ENCODE measurements at regions not wholly inside any gene's neighbourhood (a gene's known extent, or its start where the extent isn't known, plus 50 kb on each side); places are given as distances from the start of the nearest gene placed in this dataset.

GRCh38 chr14:60566101-60566500, 57.2 kb downstream of the SIX6 start:
- no peak for TF ChIP-seq CTCF (conservative IDR thresholded peaks at IDR 0.05; ENCODE audit: low read depth, low read length)
- TF ChIP-seq EZH2 (IDR thresholded peaks at IDR 0.05; ENCODE audit: borderline replicate concordance, low read depth, low read length, poor library complexity, severe bottlenecking), result no peak
